ENCODE measurements at regions not wholly inside any gene's neighbourhood (a gene's known extent, or its start where the extent isn't known, plus 50 kb on each side); places are given as distances from the start of the nearest gene placed in this dataset.

DNA sequence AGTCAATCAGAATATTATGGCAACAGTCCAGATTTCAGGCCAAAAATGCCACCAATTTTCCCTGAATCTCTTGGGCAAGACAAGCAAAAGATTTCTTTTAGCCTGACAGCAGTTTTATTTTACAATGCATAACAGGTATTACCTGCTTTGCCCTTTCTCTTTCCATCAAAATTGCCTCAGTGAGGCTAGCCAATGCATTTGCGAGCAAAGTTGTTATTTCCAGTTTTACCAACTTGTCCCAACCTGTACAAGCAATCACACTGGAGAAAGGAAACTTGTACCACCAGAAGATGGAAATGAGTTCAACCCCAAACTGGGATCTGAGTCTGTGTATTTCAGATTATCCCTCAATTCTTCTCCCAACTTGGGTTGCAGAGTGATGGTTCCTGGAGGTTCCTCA is 279.9 kb upstream of the CDYL start:
- TF ChIP-seq, protein P1, sequence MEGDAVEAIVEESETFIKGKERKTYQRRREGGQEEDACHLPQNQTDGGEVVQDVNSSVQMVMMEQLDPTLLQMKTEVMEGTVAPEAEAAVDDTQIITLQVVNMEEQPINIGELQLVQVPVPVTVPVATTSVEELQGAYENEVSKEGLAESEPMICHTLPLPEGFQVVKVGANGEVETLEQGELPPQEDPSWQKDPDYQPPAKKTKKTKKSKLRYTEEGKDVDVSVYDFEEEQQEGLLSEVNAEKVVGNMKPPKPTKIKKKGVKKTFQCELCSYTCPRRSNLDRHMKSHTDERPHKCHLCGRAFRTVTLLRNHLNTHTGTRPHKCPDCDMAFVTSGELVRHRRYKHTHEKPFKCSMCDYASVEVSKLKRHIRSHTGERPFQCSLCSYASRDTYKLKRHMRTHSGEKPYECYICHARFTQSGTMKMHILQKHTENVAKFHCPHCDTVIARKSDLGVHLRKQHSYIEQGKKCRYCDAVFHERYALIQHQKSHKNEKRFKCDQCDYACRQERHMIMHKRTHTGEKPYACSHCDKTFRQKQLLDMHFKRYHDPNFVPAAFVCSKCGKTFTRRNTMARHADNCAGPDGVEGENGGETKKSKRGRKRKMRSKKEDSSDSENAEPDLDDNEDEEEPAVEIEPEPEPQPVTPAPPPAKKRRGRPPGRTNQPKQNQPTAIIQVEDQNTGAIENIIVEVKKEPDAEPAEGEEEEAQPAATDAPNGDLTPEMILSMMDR (conservative IDR thresholded peaks at IDR 0.05), result no peak
- no peak overlapping the region for H3K27ac ChIP-seq

DNA sequence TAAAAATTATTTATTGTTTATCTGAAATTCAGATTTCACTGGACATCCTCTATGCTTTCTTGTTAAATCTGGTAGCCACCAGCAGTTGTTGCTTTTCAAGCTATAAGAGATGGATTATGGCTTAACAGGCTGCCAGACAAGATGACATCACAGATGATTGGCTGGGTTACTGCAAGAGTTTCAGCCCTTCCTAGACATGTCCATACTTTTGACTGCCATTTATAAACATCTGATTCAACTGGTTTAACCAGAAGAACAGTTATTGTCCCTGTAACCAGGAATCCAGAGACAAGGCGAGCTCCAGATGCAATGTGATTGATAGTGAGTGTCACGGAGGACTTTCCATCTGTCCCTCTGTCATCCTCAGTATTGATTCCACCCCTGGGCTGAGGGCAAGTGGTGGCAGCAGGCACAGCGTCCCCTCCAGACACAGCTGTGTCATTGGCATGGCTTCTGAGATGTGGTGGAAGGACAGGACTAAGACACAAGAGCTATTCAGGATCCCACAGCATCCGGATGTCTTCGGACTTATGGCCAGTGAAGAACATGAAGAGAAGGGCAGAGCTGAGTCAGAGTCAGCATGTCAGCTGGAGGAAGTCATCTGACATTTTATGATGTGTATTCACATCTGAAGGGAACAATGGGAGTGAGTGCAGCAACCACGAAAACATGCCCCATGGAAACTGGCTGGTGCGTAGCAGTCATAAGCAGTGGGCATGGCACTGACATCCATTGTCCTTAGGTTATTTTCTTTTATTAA is 284.5 kb upstream of the CDYL start:
- no peak overlapping the region for H3K27ac ChIP-seq
- TF ChIP-seq, protein P1 (conservative IDR thresholded peaks at IDR 0.05), result no peak

DNA sequence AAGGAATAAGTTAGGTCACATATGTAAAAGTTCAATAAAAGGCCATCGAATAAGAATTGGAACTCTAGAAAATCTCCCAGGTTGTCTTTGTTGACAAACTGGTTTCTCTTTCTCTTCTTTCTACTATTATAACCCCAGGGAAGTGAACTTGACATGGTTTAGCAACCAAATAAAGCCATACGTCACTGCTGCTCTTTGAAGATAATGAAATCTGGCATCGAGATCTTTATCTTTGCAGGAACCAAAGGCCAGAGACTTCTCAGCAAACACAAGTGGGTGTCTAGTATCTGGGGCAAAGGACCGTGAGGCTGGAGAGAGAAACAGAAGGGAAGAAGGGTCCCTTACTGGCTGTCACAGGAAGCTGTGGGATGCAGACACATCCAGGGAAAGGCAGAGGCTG is 286.7 kb upstream of the CDYL start:
- TF ChIP-seq, protein P1 (conservative IDR thresholded peaks at IDR 0.05), result no peak
- peak overlapping the region; percentile 68 for H3K27ac ChIP-seq

GRCh38 chr6:4488389-4488788 is 287.8 kb upstream of the CDYL start:
- TF ChIP-seq, protein P1 (conservative IDR thresholded peaks at IDR 0.05), result no peak
- H3K27ac ChIP-seq, result no peak overlapping the region; the same call in 1 of the 2 replicates

GRCh38 chr6:4487538-4487937 is 288.7 kb upstream of the CDYL start:
- TF ChIP-seq, protein P1 (conservative IDR thresholded peaks at IDR 0.05), result no peak
- no peak overlapping the region for H3K27ac ChIP-seq

GRCh38 chr6:4486568-4487315 is 289.5 kb upstream of the CDYL start:
- H3K27ac ChIP-seq, result no peak overlapping the region
- TF ChIP-seq, protein P1 (conservative IDR thresholded peaks at IDR 0.05), result no peak

DNA sequence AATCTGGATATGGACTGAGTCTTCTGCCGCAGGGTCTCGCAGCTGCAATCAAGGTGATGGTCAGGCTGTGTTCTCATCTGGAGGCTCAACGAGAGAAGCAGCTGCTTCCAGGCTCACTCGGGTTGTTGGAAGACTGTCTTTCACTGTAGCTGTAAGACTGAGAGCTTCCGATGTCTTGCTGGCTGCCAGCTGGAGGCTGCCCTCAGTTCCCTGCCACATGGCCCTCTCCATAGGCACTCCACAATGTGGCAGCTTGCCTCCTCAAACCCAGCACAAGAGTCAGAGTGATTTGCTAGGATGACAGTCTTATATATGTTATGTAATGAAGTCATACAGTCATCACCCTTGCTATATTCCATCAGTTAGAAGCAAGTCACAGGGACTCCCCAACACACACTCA is 290.5 kb upstream of the CDYL start:
- TF ChIP-seq, protein P1 (conservative IDR thresholded peaks at IDR 0.05), result no peak
- H3K27ac ChIP-seq, result no peak overlapping the region

Data from VCaP (cell line).